Germinal center (tissue), 1 donor: ENCODE measurements at regions not wholly inside any gene's neighbourhood (a gene's known extent, or its start where the extent isn't known, plus 50 kb on each side); places are given as distances from the start of the nearest gene placed in this dataset.
"Not testable (repeated sequence)": the region's sequence is repeated elsewhere in the genome, so short reads cannot be mapped to it uniquely, and the experiment has no call there.

ENCODE experiments used
- DNase-seq: peaks from one replicate; pipeline ENCODE4 v3.0.0; 2012; ENCODE audit warnings: mixed read lengths, low spot score

- no peak for DNase-seq
These were observed 533.9 kb downstream of the RFPL4B start for GRCh38 chr6:112881027-112881426.

DNA sequence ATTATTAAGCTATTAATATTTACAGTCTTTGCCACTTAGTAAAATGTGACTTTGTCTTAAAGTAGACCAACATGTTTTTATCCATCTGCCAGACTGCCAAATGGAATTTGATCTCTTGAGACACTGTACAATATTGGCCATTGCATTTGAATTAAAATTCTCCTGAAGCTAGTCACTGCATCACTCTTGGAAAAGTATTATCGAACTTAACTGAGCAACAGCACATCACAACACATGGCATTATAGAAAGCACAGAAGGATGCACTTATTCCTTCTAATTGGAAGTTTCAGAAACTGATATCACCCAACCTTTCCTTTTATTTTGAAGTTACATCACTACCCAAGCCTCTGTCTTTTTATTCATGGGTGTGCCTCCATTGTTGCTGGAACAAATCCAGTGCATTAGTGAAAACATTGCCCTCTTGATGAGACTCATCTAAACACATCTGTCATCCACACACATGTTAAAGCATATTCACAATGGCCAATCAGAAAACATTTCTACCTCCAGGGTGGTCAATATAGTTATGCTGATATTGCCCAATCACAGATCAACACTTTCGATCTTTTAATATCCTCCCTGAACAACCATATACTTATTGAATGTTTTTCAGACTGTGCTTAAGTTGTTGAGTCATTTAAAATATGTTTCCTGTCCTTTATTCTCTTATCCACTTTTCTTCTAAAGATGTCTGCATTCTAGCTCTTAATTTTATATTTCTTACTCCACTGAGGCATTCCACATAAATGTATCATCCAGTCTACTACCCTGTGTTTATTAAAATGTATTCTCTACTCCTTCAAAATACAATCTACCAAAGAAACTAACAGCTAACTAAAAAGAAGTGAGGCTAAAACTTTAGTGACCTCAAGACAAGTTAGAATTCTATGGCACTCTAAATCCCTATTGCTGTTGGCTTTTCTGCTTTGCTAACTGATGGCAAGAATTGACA lies 535.0 kb downstream of the RFPL4B start:
- DNase-seq: no peak

DNA sequence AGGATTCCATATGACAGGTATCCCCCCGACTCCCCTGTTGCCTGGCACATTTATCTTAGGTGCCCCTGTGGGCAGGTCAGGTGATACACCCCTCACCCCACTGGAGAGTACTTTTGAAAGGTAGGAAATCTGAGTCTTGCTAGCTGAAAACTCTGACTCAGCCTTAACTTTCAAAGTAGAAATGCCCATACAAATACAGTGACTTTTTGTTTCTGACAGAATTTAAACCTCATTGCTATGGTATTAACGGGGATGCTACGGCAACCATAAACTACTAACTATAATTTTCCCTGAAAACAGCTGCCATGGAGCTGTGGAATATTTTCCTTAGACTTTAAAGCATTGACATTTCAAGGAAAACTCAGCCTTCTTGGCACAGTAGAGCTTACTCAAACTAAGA lies 536.0 kb downstream of the RFPL4B start:
- no peak for DNase-seq

DNA sequence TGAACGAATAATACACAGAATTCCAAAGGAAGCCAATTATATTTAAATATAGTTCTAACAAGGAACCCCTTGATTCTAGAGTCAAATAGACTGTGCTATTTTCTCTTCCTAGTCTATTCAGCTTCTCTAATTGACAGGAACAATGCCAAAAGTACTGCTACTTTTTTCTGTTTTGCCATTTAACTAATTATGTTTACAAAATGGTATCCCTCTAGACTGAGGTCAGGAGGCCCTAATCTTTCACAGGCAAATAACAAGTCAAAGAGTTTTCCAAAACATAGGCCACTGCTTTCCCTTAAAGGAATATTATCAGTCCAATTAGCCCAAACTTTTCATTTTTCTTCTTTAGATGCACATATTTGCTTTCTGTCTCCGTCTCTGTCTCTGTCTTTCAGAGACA lies 539.3 kb downstream of the RFPL4B start:
- no peak for DNase-seq

GRCh38 chr6:112887424-112887823 lies 540.3 kb downstream of the RFPL4B start:
- not testable (repeated sequence) for DNase-seq

- DNase-seq: no peak
These were observed 552.4 kb downstream of the RFPL4B start for GRCh38 chr6:112899541-112899940.

DNA sequence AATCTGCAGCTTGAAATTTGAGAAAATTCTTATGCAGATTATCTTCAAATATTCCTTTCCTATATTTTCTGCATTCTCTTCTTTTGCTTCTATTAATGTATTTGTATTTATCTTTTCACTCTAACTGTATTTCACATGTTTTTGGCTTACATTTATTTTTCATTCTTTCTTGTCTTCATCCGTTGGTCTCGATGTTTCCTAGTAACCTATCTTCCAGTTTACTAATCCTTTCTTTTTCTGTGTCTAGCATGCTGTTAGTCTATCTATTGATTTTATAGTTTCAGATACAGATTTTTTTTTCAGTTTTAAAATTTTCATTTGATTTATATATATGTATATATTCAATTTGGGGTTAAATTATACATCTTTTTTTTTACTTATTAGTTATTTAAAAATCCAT lies 556.2 kb downstream of the RFPL4B start:
- DNase-seq: no peak

DNA sequence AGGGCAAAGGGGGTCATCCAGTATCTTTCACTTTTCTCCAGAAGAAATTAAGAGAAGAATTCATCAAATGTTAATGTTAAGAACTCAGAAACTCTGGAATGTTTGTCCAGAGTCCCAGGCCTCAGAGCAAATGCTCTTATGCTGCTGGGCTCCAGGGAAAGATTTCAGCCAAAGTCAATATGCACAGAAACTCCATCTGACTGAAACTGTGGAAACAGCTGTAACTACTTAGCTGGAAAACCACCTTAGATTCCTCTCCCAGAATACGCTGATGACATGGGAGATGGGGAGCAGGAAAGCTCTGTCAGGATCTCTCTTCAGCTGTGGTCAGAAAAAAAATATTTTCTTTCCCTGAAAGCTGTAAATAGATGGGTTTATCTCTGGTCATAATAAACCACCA lies 559.6 kb downstream of the RFPL4B start:
- no peak for DNase-seq

DNA sequence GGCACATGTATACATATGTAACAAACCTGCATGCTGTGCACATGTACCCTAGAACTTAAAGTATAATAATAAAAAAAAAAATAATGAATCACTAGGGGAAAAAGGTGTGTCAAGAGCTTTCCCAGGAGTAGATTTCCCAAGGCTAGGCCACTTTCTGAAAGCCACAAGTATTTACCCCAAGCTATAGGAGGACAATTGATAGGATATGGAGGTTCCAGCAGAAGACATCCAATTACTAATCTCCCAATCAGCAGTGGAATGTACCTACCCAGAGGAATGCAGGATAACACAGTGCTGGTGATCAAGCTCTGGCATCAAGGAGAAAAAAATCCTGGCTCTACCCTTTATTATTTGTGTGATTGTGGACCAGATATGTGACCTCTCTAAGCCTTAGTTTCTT lies 562.7 kb downstream of the RFPL4B start:
- no peak for DNase-seq

DNA sequence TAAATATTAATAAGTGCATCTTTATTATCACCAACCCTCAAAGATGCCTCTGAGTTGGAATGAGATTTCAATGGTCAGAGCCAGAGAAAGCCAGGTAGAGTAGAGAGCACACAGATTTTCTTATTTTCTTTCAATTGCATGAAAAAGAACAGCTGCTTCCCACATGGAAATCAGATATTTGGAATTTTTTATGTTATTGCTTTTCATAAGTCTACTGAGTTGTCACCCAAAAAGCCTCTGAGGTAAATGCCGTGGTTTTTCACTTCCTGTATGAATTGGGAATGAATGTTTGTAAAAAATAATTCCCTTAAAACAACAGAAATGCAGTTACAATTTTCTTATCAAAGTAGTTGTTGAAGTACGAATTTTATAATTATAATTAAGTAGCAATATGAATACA lies 563.1 kb downstream of the RFPL4B start:
- DNase-seq: no peak

DNA sequence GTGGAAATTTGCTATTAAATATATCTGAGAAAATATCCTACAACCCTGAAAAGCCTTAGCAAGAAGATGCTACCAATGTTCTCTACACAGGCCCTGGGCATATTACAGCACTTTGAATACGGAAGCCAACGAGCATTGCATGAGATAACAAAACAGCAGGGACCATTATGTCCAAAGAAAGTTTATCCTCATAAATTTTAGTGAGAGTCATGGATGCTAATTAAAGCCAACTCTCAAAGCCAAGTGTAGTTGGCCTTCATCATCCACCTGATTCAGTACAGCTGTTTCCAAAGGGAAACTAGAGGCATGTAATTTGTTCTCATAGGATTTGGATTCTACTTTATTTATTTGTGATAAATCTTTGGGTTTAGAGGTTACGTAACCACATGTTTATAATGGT lies 564.8 kb downstream of the RFPL4B start:
- no peak for DNase-seq

- DNase-seq: no peak
These were observed 565.4 kb downstream of the RFPL4B start for GRCh38 chr6:112912416-112913101.

DNA sequence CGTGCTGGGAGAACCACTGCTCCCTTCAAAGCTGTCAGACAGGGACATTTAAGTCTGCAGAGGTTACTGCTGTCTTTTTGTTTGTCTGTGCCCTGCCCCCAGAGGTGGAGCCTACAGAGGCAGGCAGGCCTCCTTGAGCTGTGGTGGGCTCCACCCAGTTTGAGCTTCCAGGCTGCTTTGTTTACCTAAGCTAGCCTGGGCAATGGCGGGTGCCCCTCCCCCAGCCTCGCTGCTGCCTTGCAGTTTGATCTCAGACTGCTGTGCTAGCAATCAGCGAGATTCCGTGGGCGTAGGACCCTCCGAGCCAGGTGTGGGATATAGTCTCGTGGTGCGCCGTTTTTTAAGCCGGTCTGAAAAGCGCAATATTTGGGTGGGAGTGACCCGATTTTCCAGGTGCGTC lies 572.6 kb downstream of the RFPL4B start:
- not testable (repeated sequence) for DNase-seq

GRCh38 chr6:112920994-112921393 lies 573.9 kb downstream of the RFPL4B start:
- DNase-seq: no peak

DNA sequence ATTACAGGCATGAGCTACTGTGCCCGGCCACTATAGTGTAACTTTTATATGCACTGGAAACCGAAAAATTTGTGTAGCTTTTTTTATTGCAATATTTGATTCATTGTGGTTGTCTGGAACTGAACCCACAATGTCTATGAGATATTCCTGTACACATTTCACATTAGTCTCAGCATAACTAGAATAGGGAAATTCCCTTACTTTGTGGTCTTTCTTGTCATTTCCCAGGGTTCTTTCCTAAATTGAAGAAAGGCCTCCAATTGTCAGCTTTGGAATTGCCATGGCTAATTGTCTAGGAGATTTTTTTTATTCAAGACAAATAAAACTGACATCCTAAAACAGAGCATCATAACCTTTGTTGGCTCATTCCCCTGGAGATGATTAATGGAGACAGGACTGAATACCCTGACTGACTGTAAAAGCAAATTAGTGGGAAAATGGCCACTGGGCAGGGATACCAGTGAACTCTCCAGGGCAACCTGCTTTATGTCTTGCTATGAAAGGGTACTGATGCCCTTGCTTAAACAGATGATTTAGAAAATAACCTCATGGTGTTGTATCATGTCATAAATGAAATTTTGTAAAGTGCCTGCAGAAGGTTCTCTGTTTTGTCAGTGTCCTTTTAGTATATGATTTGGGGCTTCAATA lies 576.9 kb downstream of the RFPL4B start:
- DNase-seq: no peak

DNA sequence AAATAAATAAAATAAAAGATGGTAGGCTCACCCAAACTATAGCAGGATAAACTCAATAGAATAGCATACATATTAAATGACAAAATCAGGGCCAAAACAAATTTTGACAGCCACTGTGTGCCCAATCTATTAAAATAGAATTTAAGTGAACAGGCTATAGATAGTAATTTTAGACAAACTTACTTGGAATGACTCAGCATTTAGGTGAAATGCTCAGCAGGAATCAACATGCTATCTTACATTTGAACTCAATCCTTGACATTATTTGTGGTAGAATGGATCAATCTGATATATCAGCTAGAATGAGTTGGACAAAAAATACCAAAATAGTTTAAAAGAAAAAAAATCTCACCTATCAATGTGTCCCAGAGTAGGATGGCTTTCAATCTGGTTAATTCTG lies 578.6 kb downstream of the RFPL4B start:
- no peak for DNase-seq

DNA sequence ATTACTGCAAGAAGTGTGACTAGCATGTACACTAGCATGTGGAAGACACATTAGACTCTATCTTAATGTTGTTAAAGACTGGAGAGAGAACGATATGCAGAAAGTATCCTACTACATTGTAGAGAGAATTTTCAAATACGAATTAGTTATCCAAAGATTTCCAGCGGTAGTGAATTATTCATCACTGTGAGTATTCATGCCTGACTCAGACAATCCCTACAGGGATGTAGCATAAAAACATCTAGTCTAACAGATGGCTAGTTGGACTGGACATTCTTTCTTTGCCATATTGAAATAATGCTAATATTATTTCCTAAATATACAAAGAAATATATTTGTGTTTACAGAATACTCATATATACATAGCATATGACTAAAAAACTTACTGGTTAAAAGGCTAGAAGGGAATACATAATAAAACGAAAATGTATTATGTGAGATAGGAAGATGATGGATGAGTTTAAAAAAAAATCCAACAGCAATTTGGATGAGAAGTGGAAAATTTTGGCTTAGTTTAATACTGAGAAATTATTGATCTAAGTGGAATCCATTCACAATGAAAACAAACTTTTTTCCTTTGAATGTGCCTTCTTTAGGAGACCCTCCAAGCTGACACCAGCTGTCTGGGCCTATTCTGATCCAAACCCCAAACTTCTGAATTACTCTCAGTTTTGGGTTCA lies 580.7 kb downstream of the RFPL4B start:
- no peak for DNase-seq

- DNase-seq: no peak
These were observed 582.5 kb downstream of the RFPL4B start for GRCh38 chr6:112929641-112930040.

- DNase-seq: no peak
These were observed 584.7 kb downstream of the RFPL4B start for GRCh38 chr6:112931832-112932231.

DNA sequence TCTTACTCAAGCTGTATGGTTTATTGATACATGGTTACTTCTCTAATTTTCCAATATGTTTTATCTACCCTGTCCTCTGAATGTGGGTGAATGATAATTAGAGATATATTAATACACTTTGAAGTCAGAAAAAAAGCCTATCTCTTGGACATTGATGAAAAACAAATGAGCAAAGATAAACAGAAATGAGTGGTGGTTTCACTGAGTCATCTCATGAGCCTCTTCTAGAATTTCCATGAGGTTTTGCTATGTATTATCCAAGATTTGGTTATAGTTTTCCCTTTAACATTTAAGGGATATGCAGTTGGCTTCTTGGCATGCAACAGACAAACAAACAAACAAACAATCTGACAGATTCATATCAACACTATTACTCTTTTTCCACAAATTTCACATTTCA lies 586.8 kb downstream of the RFPL4B start:
- no peak for DNase-seq

- no peak for DNase-seq
These were observed 587.5 kb downstream of the RFPL4B start for GRCh38 chr6:112934433-112935327.
